ENCODE measurements at regions not wholly inside any gene's neighbourhood (a gene's known extent, or its start where the extent isn't known, plus 50 kb on each side); places are given as distances from the start of the nearest gene placed in this dataset.

DNA sequence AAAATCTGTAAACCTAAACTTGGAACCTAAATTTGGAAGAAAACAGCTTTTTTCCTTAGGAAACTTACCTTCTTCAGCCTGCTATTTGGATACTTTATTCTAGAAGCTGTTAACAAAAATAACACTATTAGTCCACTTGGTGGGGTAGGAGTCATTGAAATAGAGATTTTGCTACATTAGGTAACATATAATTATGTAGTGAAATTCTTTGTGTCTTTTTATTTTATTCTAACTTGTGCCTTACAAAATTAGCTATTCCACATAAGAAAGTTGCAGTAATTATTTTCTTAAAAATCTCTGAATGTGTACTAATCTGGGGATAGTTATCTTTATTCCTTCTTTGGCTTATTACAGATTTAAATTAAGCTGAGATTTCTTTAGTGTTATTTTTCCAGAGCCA is 360.4 kb upstream of the ROBO2 start (continued):
- TF ChIP-seq HDAC2 (IDR thresholded peaks at IDR 0.05; ENCODE audit: borderline replicate concordance in 1 of 2, low read depth in 2 of 2, low read length in 2 of 2) (no peak), RFX5 (IDR thresholded peaks at IDR 0.05; ENCODE audit: borderline replicate concordance, low read depth, low read length) (no peak), RXRA (IDR thresholded peaks at IDR 0.05; ENCODE audit: insufficient read depth, low read depth, low read length) (no peak)
- TF ChIP-seq, protein P1, sequence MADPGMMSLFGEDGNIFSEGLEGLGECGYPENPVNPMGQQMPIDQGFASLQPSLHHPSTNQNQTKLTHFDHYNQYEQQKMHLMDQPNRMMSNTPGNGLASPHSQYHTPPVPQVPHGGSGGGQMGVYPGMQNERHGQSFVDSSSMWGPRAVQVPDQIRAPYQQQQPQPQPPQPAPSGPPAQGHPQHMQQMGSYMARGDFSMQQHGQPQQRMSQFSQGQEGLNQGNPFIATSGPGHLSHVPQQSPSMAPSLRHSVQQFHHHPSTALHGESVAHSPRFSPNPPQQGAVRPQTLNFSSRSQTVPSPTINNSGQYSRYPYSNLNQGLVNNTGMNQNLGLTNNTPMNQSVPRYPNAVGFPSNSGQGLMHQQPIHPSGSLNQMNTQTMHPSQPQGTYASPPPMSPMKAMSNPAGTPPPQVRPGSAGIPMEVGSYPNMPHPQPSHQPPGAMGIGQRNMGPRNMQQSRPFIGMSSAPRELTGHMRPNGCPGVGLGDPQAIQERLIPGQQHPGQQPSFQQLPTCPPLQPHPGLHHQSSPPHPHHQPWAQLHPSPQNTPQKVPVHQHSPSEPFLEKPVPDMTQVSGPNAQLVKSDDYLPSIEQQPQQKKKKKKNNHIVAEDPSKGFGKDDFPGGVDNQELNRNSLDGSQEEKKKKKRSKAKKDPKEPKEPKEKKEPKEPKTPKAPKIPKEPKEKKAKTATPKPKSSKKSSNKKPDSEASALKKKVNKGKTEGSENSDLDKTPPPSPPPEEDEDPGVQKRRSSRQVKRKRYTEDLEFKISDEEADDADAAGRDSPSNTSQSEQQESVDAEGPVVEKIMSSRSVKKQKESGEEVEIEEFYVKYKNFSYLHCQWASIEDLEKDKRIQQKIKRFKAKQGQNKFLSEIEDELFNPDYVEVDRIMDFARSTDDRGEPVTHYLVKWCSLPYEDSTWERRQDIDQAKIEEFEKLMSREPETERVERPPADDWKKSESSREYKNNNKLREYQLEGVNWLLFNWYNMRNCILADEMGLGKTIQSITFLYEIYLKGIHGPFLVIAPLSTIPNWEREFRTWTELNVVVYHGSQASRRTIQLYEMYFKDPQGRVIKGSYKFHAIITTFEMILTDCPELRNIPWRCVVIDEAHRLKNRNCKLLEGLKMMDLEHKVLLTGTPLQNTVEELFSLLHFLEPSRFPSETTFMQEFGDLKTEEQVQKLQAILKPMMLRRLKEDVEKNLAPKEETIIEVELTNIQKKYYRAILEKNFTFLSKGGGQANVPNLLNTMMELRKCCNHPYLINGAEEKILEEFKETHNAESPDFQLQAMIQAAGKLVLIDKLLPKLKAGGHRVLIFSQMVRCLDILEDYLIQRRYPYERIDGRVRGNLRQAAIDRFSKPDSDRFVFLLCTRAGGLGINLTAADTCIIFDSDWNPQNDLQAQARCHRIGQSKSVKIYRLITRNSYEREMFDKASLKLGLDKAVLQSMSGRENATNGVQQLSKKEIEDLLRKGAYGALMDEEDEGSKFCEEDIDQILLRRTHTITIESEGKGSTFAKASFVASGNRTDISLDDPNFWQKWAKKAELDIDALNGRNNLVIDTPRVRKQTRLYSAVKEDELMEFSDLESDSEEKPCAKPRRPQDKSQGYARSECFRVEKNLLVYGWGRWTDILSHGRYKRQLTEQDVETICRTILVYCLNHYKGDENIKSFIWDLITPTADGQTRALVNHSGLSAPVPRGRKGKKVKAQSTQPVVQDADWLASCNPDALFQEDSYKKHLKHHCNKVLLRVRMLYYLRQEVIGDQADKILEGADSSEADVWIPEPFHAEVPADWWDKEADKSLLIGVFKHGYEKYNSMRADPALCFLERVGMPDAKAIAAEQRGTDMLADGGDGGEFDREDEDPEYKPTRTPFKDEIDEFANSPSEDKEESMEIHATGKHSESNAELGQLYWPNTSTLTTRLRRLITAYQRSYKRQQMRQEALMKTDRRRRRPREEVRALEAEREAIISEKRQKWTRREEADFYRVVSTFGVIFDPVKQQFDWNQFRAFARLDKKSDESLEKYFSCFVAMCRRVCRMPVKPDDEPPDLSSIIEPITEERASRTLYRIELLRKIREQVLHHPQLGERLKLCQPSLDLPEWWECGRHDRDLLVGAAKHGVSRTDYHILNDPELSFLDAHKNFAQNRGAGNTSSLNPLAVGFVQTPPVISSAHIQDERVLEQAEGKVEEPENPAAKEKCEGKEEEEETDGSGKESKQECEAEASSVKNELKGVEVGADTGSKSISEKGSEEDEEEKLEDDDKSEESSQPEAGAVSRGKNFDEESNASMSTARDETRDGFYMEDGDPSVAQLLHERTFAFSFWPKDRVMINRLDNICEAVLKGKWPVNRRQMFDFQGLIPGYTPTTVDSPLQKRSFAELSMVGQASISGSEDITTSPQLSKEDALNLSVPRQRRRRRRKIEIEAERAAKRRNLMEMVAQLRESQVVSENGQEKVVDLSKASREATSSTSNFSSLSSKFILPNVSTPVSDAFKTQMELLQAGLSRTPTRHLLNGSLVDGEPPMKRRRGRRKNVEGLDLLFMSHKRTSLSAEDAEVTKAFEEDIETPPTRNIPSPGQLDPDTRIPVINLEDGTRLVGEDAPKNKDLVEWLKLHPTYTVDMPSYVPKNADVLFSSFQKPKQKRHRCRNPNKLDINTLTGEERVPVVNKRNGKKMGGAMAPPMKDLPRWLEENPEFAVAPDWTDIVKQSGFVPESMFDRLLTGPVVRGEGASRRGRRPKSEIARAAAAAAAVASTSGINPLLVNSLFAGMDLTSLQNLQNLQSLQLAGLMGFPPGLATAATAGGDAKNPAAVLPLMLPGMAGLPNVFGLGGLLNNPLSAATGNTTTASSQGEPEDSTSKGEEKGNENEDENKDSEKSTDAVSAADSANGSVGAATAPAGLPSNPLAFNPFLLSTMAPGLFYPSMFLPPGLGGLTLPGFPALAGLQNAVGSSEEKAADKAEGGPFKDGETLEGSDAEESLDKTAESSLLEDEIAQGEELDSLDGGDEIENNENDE (IDR thresholded peaks at IDR 0.05; ENCODE audit: insufficient replicate concordance, low read length), result no peak

Data from H1 (cell line).